HG03521 (cell line): ENCODE measurements at regions not wholly inside any gene's neighbourhood (a gene's known extent, or its start where the extent isn't known, plus 50 kb on each side); places are given as distances from the start of the nearest gene placed in this dataset.

ENCODE experiments used
- ATAC-seq: cut with Tn5 transposase; IDR thresholded peaks from one replicate; pipeline ENCODE4 v1.9.1; 2021; ENCODE audit warnings: mild to moderate bottlenecking, moderate library complexity; ENCODE audit not compliant: unreplicated experiment

DNA sequence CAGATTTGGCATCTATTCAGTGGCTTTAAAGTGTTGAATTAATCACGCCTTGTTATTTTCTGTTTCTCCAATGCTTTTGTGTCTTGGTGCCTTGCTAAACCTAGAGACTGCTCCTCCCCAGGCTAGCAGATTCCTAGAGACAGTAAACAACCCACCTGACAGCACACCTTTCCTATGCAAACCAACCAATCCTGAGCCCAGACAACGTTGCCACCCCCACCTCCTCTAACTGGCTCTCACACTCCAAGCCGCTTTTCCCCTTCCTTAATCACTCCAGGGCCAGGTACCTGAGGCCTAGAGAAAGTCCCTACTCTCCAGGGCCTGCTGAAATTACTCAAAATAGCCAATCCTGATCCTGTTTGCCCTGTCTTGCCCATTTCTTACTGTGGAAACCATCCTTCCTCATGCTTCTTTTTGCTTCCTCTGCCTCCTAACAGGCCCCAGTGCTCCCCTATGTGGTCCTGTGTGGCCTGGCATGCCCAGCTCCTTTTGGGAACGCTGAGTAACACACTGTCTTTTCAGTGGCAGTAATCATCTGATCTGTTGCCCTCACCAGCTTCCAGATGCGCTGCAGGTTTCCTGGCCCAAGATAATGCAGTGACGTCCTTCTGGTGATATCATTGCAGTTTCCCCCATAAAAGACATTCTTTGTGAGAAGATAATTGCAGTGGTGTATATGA, 53.4 kb downstream of the GAS1 start:
- ATAC-seq = no peak

DNA sequence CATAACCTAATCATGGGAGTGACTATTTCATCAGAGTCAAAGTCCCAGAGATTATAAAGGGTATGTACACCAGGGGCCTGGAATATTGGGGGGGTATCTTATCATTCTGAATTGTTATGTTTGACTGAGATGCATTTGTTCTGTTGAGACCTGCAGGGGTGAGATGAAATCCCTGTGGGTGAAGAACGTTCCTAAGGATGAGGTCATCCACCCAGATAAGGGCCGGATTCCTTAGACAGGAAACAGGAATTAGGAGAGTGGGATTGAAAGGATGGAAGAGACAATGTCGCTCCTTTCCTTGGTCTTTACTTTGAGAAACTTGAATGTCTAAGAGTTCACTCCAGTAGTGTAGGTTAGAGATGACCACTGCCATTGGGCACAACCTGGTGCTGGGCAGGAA, 54.7 kb downstream of the GAS1 start:
- no peak for ATAC-seq

DNA sequence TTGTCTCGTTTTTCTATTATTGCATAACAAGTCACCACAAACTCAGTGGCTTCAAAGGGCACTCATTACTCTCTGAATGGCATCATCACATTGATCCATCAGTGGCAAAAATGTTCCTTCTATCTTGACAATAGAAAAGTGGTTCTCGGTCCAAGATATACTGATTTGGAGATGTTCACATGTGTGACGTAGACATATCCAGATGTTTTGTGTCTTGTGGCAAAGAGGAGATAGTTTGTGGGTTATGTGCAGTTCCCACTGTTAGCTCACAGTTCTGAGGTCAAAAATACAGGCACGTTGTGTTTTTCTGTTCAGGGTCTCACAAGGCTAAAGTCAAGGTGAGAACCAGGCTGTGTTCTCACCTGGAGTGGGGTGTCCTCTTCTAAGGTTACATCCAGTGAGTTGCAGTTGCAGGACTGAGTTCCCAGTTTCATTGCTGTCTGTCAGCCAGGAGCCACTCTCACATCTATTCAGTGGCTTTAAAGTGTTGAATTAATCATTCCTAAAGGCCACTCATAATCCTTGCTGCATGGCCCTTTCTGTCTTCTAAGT, 55.3 kb downstream of the GAS1 start:
- no peak for ATAC-seq

DNA sequence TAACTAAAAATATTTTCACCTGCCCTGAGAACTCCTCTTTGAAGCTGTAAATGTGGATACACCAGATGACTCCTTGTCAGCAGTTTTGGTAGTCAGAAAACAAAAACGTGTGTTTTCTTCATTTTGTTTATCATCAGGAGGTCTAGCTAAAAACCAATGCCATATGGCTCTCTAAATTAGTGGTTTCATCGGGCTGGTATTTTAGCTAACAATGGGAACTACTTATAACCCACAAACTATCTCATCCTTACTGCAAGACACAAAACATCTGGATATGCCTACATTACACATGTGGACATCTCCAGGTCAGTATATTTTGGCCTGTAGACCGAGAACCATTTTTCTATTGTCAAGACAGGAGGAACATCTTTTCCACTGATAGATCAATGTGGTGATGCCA, 56.2 kb downstream of the GAS1 start:
- ATAC-seq = no peak

DNA sequence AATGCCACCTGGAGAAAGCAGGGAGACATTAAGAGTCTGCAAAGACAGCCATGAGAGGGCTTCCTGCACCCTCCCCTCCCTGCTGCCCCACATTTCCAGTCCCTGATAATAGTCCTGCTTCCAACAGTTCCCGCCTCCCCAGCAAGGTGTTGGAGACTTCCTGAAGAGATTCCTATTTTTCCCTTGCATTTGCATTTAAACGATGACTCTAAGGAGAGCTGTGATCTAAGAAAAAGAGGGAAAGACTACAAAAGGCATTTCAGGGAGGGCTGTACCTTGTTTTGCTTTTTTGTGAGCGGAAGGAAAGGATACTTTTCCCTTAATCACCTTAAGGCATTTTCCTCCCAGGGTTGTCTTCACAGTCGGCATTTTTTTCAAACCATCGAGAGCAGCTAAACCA, 62.1 kb downstream of the GAS1 start:
- no peak for ATAC-seq

DNA sequence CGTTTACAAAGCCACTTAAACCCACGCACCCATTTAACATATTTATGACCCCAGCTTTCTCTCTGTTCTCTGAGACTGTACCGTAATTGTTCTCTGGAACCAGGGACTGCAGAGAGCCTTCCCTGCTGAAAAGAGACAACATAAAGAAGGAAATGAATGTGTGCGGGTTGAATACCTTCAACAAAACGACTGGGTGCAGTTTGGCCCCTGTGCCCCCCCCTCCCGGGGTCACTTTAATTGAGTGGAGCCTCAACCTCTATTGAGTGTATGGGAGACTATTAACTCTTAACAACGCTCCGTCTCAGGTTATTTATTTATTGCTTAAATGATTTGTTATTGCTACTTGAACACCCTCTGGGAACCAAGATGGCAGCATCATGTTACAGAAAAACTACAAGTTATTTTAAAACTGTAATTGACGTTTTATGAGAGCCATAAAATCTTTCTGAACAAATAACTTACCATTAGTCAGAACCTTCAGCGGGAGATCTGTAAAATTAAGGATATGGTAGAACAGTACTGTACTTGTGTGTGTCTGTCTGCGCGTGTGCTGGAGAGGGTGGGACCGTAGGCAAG, 70.6 kb downstream of the GAS1 start:
- no peak for ATAC-seq

DNA sequence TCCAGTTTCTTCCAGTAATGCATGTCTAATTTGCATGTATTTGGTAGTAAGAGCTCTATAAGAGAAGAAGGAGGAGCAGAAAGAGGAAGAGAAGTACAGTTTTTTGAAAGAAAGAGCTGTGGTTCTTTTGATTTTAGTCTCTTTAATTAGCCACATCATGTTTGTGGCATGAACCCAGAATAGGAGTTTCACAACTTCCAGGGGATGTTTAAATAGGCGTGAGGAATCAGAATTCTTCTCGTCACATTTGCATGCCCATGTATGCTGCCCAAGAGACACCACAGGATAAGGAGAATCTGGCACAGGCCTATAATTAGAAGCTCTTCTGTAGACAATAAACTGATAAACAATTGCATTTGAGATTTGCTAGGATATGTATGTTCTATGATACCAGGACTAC, 78.7 kb downstream of the GAS1 start:
- no peak for ATAC-seq

DNA sequence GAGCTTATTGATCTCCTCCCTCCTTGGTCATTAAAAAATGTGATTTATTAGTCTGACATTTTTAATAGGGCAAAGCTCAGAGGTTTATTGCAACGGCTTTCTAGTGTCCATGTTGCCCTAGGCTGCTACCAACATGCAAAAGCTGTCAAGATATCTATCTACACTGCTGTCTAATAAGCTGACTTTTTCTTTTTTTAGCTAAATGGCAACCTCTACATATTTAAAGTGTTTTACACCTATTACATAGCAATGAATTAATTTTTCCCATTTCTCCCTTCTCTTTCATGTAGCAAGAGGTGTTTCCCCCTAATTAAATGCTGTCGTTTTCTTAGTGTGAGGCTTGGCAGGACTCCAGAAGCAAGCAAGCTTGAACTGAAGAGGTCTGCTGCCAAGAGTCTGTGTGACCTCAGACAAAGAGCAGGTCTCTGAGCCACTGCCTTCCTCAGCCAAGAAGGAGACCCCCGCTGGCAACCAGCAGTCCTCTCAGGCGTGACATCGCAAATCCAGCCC, 79.4 kb downstream of the GAS1 start:
- ATAC-seq = no peak

DNA sequence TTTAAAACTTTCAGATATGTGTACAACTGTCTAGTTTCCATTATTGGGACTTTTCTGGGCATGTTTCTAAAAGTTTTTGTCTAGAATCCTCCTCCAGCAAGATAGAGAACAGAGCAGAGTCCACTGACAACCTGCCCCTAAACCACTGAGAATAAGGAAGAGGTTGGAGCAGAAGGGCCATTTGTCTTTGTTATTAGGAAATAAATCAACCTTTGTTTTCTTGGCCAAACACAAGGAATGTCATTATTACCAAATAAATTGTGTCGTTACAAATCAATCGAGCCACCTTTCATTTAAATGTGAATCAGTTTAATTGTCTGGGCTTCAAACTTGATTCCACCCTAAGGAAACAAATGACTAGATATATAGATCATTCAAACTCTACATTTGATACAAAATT, 81.4 kb downstream of the GAS1 start:
- ATAC-seq = no peak

DNA sequence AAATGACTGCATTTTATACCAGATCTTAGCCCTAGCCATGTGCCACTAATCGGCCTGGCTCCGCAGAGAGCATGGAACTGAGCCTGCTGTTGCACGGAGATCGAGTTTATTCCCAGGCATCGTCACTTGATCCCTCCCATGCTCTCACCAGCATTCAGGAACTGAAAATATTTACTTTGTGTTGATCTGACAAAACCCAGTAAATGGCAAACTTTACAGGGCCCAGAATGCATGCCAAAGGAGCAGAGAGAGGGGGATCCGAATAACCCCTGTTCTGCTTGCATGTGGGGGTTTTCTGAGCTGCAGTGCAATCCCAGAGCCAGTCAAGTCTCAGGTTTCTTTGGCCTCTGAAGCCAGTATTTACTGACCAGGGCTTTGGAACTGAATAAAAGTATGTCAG, 87.3 kb downstream of the GAS1 start:
- ATAC-seq = no peak

DNA sequence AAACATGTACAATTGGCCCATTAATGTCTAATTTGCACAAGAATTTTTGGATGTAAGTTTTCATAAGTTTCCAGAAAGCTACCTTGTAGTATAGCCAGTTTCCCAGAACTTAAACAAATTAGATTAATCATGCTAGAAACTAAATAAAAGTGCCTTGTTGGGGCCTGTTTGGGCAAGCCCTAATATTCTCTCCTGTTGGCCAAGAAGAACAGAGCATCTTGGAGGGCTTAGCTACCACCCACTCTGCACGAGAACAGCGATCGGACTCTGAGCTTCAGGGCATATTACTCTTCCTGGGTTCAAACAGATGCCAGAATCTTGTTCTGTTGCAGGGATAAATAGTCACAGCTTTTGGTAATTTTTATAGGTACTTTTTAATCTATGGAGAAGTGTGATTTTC, 88.2 kb downstream of the GAS1 start:
- no peak for ATAC-seq

DNA sequence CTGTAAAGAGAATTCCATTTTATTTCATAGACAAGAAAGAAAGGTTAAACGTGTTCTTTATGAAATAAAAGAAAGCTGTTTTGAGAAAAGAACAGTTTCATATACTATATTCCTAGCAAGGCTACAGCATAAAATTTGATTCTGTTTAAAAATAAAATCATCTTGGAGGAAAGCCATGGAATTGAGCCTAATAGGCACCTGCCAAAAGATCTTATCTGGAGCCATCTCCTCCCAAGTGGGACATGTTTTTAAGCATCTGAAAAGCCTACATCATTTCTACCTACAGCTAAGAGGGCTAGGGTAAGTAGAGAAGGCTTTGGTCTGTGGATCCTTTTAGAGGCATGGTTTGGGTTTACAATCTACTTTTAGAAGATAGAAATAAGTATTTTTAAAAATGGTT, 89.3 kb downstream of the GAS1 start:
- ATAC-seq = no peak

DNA sequence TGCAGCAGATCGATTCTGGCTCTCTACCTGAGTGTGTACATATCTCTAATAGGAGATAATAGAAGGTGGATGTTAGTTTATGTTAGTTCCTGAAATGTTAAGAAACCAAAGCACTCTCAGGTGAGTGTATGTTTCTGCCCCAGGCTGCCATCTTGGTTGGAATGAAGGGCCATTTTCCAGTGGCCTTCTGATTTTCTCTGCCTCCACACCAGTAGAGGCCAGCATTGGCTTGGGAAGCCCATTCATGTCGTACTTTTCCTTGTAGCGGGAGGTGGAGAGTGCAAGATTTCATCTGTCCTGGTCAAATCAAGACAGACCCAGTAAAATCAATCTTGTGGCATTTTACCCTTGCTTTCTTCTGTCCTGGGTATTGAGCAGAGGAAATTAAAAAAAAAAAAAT, 91.0 kb downstream of the GAS1 start:
- no peak for ATAC-seq

DNA sequence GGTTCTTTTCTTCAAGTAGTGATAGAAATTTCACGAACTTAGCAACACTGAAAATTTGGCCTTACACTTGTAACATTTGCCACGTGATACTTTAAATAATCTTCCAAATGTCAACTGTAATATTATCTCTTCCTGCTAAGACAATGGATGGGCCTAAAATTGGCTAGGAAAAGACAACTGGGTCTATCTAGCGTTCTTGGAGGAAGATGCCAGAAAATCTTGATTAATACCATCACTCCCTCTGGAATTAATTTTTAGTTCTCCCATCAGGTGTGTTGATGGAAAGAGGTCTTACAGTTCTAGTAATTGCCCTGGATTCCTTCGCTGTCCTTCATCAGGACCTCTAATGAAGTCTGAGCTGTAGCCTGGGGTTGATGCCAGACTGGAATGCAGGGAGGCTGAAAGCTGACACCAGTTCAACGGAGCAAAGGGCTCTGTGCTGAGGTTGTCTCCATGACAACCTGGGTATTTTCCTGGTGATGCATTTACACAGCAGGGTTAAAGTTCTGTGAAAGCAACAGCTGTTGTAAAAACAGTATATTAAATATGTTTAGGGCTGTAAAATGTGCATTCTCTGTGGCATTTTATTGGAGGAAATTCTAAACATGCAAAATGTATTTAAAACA, 92.3 kb downstream of the GAS1 start:
- ATAC-seq = no peak

DNA sequence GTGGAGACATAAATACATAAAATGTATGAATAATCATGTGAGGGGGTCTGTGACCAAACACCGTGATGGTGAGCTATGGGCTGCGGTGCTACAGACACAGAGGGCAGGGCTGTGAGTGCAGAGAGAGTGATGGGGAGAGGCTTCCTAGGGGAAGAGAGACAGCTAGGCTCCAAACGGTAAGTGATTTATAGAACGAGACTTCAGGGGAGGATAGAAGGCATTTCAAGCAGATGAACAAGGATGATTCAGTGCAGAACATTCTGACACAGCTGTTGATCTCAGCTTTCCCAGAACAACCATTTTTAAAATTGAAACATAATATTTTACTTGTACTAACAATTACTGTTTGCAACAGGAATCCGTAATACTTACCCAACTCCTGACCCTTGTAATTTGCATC, 100.7 kb downstream of the GAS1 start:
- no peak for ATAC-seq

DNA sequence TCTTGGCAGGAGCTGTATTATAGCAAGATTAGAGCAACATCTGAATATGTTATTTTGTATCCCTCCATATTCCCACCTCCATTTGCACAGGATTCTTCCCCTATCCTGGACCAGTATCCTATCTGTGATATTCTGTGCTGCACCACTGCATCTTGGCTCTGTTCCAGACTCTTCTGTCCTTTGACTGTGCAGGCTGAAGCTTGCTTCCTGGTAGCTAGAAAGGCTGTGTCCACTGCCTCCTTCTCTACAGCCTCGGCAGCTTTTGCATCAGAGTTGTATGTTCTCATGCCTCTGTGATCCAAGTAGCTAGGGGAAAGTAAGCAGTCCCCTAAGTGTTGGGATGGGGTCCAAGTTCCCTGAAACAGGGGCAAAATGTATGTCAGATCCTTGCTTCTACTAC, 104.1 kb downstream of the GAS1 start:
- ATAC-seq = no peak

DNA sequence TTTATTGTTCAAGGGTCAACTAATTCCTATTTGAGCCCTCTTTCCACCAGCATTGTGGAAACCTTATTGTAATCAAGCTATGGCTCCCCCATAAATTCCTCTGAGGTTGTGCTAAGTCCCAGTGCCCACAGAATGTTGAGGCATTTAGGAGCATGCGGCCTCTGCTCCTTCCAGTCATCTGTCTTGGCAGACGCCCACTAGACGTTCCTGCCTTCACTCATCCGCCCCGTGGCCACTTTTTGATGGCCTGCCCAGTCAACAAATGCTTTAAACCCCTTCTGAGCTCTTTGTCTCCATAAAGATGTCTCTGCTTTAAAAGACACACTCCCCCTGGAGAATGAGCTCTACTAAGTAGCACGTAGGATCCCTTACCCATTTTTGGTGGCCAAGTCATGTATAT, 104.7 kb downstream of the GAS1 start:
- no peak for ATAC-seq

DNA sequence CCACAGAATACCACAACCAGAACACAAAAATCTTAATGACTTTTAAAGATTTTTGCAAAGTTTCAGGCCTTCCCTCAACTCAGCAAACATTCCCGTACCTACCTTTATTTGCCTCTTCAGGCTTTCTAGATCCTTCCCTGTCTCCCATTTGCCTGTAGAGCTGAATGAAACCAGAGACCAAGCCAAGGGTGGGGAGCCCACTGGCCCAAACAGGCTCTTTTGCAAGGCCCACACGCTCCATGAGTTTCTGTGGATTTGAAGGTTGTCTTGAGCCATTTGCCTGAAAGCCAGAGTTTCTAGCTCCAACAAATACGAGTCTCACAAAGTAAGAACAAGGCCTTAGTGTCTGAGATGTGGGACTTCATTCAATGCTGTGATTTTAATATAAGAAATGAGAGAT, 107.8 kb downstream of the GAS1 start:
- no peak for ATAC-seq

DNA sequence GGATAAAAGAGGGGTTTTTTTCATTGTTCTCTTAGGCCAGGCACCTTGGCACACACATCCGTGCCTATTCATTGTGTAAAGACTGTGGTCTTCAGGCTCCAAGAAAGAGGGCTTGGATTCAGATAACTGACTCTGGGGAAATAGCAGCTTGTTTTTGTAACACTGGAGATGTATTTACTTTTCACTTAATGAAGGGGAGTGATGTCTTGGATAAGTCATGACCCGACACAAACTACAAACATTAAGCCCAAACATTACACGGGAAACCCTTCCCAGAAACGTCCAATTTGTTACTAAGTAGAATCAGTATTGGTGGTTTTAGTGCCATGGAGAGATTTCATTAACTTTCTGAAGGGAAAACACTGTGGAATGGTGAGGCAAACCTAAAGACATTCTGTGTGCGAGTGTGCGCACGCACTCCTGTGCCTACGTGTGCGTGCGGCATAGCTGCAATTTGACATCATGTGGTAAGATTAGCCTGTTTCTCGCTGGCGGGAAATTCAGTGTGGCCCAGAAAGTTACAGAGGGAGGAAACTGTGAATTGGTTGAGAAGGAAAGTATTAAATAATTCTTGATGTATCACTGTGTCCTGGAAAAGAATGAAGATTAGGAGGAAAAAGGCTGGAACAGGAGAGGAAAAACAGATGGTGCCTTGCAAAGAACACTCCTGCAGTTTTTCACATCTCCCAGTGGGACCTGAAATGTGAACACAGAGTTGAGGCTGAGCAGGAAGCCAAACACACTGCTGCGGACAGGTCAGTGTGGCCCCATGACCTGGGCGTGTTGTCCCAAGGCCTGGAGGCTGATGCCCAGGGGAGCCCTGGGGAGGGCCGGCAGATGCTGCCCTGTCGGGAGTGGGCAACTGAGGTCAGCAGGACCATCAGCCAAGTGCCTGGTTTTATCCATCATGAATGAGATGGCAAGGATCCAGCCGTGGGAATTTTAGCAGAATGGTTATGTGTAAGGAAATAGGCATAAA, 108.5 kb downstream of the GAS1 start:
- ATAC-seq = no peak

DNA sequence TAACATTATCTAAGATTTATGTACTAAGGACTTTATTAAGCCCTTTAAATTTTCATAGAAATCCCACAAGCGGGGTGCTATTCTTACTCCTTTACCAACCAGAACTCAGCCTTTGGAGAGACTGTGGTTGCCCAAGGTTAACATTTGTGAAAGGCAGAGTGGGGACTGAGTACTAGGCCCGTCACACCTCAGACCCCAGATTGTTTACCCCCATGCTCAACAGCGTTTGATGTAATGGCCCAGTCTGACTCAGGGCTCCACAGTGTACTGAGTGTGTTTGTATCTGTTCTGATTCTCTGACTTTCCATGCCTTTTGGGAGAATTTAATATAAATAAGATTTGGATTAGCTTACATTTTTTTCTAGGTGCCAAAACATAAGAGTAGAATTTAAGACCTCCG, 110.0 kb downstream of the GAS1 start:
- no peak for ATAC-seq

DNA sequence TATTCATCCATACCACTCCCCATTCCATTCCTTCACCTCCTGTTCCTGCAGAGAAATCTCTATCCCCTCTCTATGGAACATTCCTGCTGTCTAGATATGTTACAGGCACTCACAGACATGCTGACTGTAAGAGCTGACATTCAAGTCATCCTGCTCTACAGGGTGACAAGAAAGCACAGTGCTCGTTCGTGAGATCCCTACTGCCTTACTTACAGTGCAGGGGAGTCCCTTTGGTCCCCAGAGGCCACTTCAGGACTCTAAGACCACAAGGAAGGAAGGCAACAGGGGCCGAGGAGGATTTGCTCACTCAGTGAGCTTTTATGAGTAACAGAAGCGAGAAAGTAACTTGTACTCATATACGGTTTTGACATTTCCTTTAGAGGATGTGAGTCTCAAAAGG, 110.5 kb downstream of the GAS1 start:
- ATAC-seq = peak; percentile 70
